Liver (tissue), 8 donors: ENCODE measurements at regions not wholly inside any gene's neighbourhood (a gene's known extent, or its start where the extent isn't known, plus 50 kb on each side); places are given as distances from the start of the nearest gene placed in this dataset.
"Not testable (repeated sequence)": the region's sequence is repeated elsewhere in the genome, so short reads cannot be mapped to it uniquely, and the experiment has no call there.

Experiments
- DNase-seq: peaks from one replicate; pipeline ENCODE4 v3.0.0-alpha.2; 2017; ENCODE audit warnings: low spot score
- H3K27ac ChIP-seq, 2 donors: one replicate each; pipeline ENCODE4 v1.7.0; 2013; ENCODE audit warnings: inconsistent platforms in 2 of 2, low read length in 2 of 2, control low read depth in 1 of 2, low read depth in 1 of 2, mild to moderate bottlenecking in 1 of 2
- H3K27me3 ChIP-seq, 4 donors: one replicate each; pipeline versions ENCODE4 v1.6.1 to v1.7.0; 2013; ENCODE audit warnings: low read length in 3 of 4, inconsistent platforms in 1 of 4, mild to moderate bottlenecking in 1 of 4, moderate library complexity in 1 of 4; ENCODE audit not compliant: control insufficient read depth in 4 of 4, insufficient read depth in 4 of 4
- H3K36me3 ChIP-seq, 4 donors: one replicate each; pipeline versions ENCODE4 v1.6.1 to v1.7.0; 2013; ENCODE audit warnings: low read length in 3 of 4, mild to moderate bottlenecking in 3 of 4, low read depth in 1 of 4, moderate library complexity in 1 of 4; ENCODE audit not compliant: control insufficient read depth in 4 of 4, insufficient read depth in 3 of 4
- H3K4me1 ChIP-seq, 4 donors: one replicate each; pipeline versions ENCODE4 v1.6.1 to v1.7.0; 2013; ENCODE audit warnings: low read length in 3 of 4, mild to moderate bottlenecking in 3 of 4, moderate library complexity in 1 of 4; ENCODE audit not compliant: control insufficient read depth in 4 of 4, insufficient read depth in 4 of 4
- H3K4me3 ChIP-seq, 3 donors: one replicate each; pipeline versions ENCODE4 v1.6.1 to v1.7.0; 2013; ENCODE audit warnings: low read length in 3 of 3, control low read depth in 1 of 3, low read depth in 1 of 3, mild to moderate bottlenecking in 1 of 3
- H3K9ac ChIP-seq, 2 donors: one replicate each; pipeline ENCODE4 v1.7.0; 2013; ENCODE audit warnings: low read length in 2 of 2, mild to moderate bottlenecking in 2 of 2, moderate library complexity in 2 of 2, control low read depth in 1 of 2, low read depth in 1 of 2
- H3K9me3 ChIP-seq, 4 donors: one replicate each; pipeline versions ENCODE4 v1.6.1 to v1.7.0; 2013; ENCODE audit warnings: low read length in 3 of 4; ENCODE audit not compliant: control insufficient read depth in 4 of 4
- CTCF ChIP-seq: fragments of 150-350 bp; IDR thresholded peaks from 2 replicates; pipeline ENCODE4 v1.5.1; 2017; ENCODE audit warnings: improper control_type of control experiment, low read depth, low read length; ENCODE audit not compliant: missing input control
- EGR1 ChIP-seq, 2 donors: IDR thresholded peaks; 2 replicates each; pipeline ENCODE4 v1.6.1; 2016 to 2018; ENCODE audit warnings: antibody characterized with exemption in 2 of 2, low read depth in 2 of 2
- FOXA1 ChIP-seq: IDR thresholded peaks from 2 replicates; pipeline ENCODE4 v1.6.1; 2016; ENCODE audit warnings: antibody characterized with exemption
- GABPA ChIP-seq, 2 donors: IDR thresholded peaks in 1 of 2; conservative IDR thresholded peaks in 1 of 2; 2 replicates each; pipeline ENCODE4 v1.6.1; 2016; ENCODE audit warnings: antibody characterized with exemption in 2 of 2, mild to moderate bottlenecking in 1 of 2, moderate library complexity in 1 of 2
- JUND ChIP-seq, 2 donors: IDR thresholded peaks; 2 replicates each; pipeline ENCODE4 v1.6.1; 2016; ENCODE audit warnings: antibody characterized with exemption in 2 of 2
- MAX ChIP-seq: IDR thresholded peaks from 2 replicates; pipeline ENCODE4 v1.6.1; 2016; ENCODE audit warnings: antibody characterized with exemption
- RAD21 ChIP-seq, 2 donors: IDR thresholded peaks; 2 replicates each; pipeline ENCODE4 v1.6.1; 2016; ENCODE audit warnings: antibody characterized with exemption in 2 of 2, mild to moderate bottlenecking in 2 of 2
- REST ChIP-seq: IDR thresholded peaks from 2 replicates; pipeline ENCODE4 v1.6.1; 2016; ENCODE audit warnings: antibody characterized with exemption, mild to moderate bottlenecking
- RXRA ChIP-seq, 2 donors: IDR thresholded peaks; 2 replicates each; pipeline ENCODE4 v1.6.1; 2017 to 2018; ENCODE audit warnings: antibody characterized with exemption in 2 of 2, mild to moderate bottlenecking in 1 of 2
- SP1 ChIP-seq: IDR thresholded peaks from 2 replicates; pipeline ENCODE4 v1.6.1; 2018; ENCODE audit warnings: antibody characterized with exemption, mild to moderate bottlenecking
- TAF1 ChIP-seq: conservative IDR thresholded peaks from 2 replicates; pipeline ENCODE4 v1.6.1; 2016; ENCODE audit warnings: antibody characterized with exemption, mild to moderate bottlenecking
- YY1 ChIP-seq: IDR thresholded peaks from 2 replicates; pipeline ENCODE4 v1.6.1; 2016; ENCODE audit warnings: antibody characterized with exemption, mild to moderate bottlenecking
- ZBTB33 ChIP-seq: IDR thresholded peaks from 2 replicates; pipeline ENCODE4 v1.6.1; 2016; ENCODE audit warnings: antibody characterized with exemption
- WGBS: extraction: QIAGEN DNeasy Blood & Tissue Kit; methylation state at CpG from one replicate; pipeline ENCODE4 v1.1.7; 2013; 5-methylcytosine and 5-hydroxymethylcytosine counted together
- donor health status: healthy.
- donor health status: healthy.
- donor health status: healthy.
- donor health status: healthy.
- donor health status: healthy.

GRCh38 chr22:22988785-22989184 lies 81.5 kb upstream of the GNAZ start:
- WGBS = 81% methylated on average over 3 of the region's 3 CpGs
- TF ChIP-seq GABPA (IDR thresholded peaks at IDR 0.05 in 1 of 2, conservative IDR thresholded peaks at IDR 0.05 in 1 of 2) = no peak
- H3K27me3 ChIP-seq = no peaks in the 10 kb centered on the region
- H3K9me3 ChIP-seq = no peaks in the 10 kb centered on the region
- no peak overlapping the region for H3K4me3 ChIP-seq
- no peak for DNase-seq
- H3K9ac ChIP-seq = no peak overlapping the region
- no peaks in the 10 kb centered on the region for H3K4me1 ChIP-seq
- no peak overlapping the region for H3K27ac ChIP-seq
- H3K36me3 ChIP-seq = no peaks in the 10 kb centered on the region

GRCh38 chr22:22989856-22990255 lies 80.5 kb upstream of the GNAZ start:
- no peak overlapping the region for H3K4me3 ChIP-seq
- H3K27me3 ChIP-seq = no peaks in the 10 kb centered on the region
- H3K27ac ChIP-seq = no peak overlapping the region
- DNase-seq = no peak
- H3K36me3 ChIP-seq = no peaks in the 10 kb centered on the region
- H3K9me3 ChIP-seq = no peaks in the 10 kb centered on the region
- no peaks in the 10 kb centered on the region for H3K4me1 ChIP-seq
- 91% methylated on average over 3 of the region's 3 CpGs for WGBS
- H3K9ac ChIP-seq = no peak overlapping the region
- no peak for TF ChIP-seq JUND (IDR thresholded peaks at IDR 0.05)
- no peak for TF ChIP-seq ZBTB33
- no peak for TF ChIP-seq RAD21 (IDR thresholded peaks at IDR 0.05)
- TF ChIP-seq EGR1 (IDR thresholded peaks at IDR 0.05; ENCODE audit: low read depth in 2 of 2) = no peak
- no peak for TF ChIP-seq SP1
- no peak for TF ChIP-seq FOXA1
- TF ChIP-seq REST = no peak
- no peak for TF ChIP-seq YY1
- no peak for TF ChIP-seq RXRA (IDR thresholded peaks at IDR 0.05)
- no peak for TF ChIP-seq GABPA (IDR thresholded peaks at IDR 0.05 in 1 of 2, conservative IDR thresholded peaks at IDR 0.05 in 1 of 2)
- no peak for TF ChIP-seq CTCF
- no peak for TF ChIP-seq TAF1
- TF ChIP-seq MAX = no peak

- not testable (repeated sequence) for DNase-seq, H3K4me3 ChIP-seq, H3K9ac ChIP-seq, H3K4me1 ChIP-seq, H3K27ac ChIP-seq, H3K27me3 ChIP-seq, H3K9me3 ChIP-seq, H3K36me3 ChIP-seq
- WGBS = 89% methylated on average over 7 of the region's 7 CpGs
These were observed 79.4 kb upstream of the GNAZ start for GRCh38 chr22:22990711-22991505.
